Breast epithelium (tissue), 3 donors: ENCODE measurements at regions not wholly inside any gene's neighbourhood (a gene's known extent, or its start where the extent isn't known, plus 50 kb on each side); places are given as distances from the start of the nearest gene placed in this dataset.

ENCODE experiments used
- CTCF ChIP-seq, 3 donors: fragments of 450-650 bp; IDR thresholded peaks; one replicate each; pipeline ENCODE4 v1.5.1; 2016 to 2017; ENCODE audit warnings: antibody characterized with exemption in 3 of 3, mild to moderate bottlenecking in 3 of 3, moderate library complexity in 3 of 3
- POLR2A ChIP-seq: fragments of 450-650 bp; IDR thresholded peaks from one replicate; pipeline ENCODE4 v1.6.1; 2016; ENCODE audit warnings: antibody characterized with exemption, mild to moderate bottlenecking, moderate library complexity

- no peak for TF ChIP-seq CTCF (IDR thresholded peaks at IDR 0.05)
- TF ChIP-seq POLR2A, result no peak
Measured at GRCh38 chr20:33917831-33918525, 75.7 kb upstream of the RALY start.
